Stomach smooth muscle (tissue), 2 donors: ENCODE measurements at regions not wholly inside any gene's neighbourhood (a gene's known extent, or its start where the extent isn't known, plus 50 kb on each side); places are given as distances from the start of the nearest gene placed in this dataset.
"Not testable (repeated sequence)": the region's sequence is repeated elsewhere in the genome, so short reads cannot be mapped to it uniquely, and the experiment has no call there.

ENCODE experiments used
- H3K27ac ChIP-seq: one replicate; pipeline ENCODE4 v1.7.0; 2013; ENCODE audit warnings: mild to moderate bottlenecking, low read length, inconsistent platforms
- H3K27me3 ChIP-seq, 2 donors: one replicate each; pipeline ENCODE4 v1.7.0; 2013; ENCODE audit warnings: low read length in 2 of 2; ENCODE audit not compliant: insufficient read depth in 2 of 2, control insufficient read depth in 1 of 2
- H3K36me3 ChIP-seq, 2 donors: one replicate each; pipeline ENCODE4 v1.7.0; 2013; ENCODE audit warnings: low read length in 2 of 2; ENCODE audit not compliant: control insufficient read depth in 2 of 2, insufficient read depth in 2 of 2
- H3K4me1 ChIP-seq: one replicate; pipeline ENCODE4 v1.7.0; 2013; ENCODE audit warnings: low read length; ENCODE audit not compliant: control insufficient read depth, insufficient read depth
- H3K4me3 ChIP-seq, 2 donors: one replicate each; pipeline ENCODE4 v1.7.0; 2013; ENCODE audit warnings: low read length in 2 of 2
- H3K9ac ChIP-seq, 2 donors: one replicate each; pipeline ENCODE4 v1.7.0; 2013; ENCODE audit warnings: low read length in 2 of 2, mild to moderate bottlenecking in 1 of 2
- H3K9me3 ChIP-seq, 2 donors: one replicate each; pipeline ENCODE4 v1.7.0; 2013; ENCODE audit warnings: low read length in 2 of 2; ENCODE audit not compliant: control insufficient read depth in 2 of 2
- donor health status: healthy.
- donor health status: Pancreatic carcinoma.

GRCh38 chr18:1627494-1627893 is 722.8 kb downstream of the ADCYAP1 start:
- Histone ChIP-seq H3K4me1 (no peaks in the 10 kb centered on the region), H3K9me3 (no peaks in the 10 kb centered on the region), H3K36me3 (no peaks in the 10 kb centered on the region), H3K4me3 (no peak overlapping the region), H3K27me3 (no peaks in the 10 kb centered on the region), H3K9ac (no peak overlapping the region), H3K27ac (no peak overlapping the region)

DNA sequence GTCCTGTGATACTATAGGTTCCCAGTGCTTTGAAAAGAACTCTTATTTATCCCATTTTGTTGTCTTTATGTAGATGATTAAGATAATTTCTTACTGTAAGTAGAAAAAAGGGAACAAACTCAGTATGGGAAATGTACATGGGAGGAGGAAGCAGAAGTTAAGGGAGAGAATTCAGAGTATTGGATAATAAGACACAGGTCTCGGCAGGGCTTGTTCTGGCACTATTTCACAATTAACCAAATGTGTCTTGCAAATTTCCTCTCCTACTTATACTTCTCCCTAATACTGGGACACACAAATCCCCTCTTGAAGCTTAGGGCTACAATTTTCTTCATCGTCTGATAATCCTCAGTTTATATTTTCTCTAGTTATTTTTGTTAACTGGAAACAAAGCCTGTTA is 744.0 kb downstream of the ADCYAP1 start:
- Histone ChIP-seq H3K9ac (no peak overlapping the region), H3K27ac (no peak overlapping the region), H3K9me3 (no peaks in the 10 kb centered on the region)

DNA sequence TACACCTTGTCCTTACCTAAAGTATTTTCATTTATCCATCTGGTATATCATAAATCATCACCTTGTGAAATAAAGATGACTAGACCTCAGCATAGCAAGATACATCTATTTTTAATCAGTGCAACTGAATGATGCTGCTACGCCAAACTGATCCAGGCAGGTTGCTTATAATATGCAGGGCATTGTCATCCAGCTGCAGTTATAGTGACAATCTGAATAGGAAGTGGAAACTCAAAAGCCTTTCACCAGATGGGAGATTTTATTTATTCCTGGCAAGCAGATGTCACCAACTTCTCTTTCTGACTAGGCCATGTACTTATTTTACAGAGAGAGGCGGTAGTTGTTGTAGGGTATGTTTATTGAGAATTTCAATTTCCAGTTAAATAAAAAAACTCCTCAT is 747.3 kb downstream of the ADCYAP1 start:
- Histone ChIP-seq H3K27ac (no peak overlapping the region), H3K27me3 (no peaks in the 10 kb centered on the region), H3K4me1 (no peaks in the 10 kb centered on the region), H3K4me3 (no peak overlapping the region), H3K9me3 (no peaks in the 10 kb centered on the region), H3K36me3 (no peaks in the 10 kb centered on the region), H3K9ac (no peak overlapping the region)

More for the DNA sequence above, 744.0 kb downstream of the ADCYAP1 start:
- Histone ChIP-seq H3K4me1 (no peaks in the 10 kb centered on the region), H3K36me3 (no peaks in the 10 kb centered on the region), H3K27me3 (no peaks in the 10 kb centered on the region), H3K4me3 (no peak overlapping the region)

DNA sequence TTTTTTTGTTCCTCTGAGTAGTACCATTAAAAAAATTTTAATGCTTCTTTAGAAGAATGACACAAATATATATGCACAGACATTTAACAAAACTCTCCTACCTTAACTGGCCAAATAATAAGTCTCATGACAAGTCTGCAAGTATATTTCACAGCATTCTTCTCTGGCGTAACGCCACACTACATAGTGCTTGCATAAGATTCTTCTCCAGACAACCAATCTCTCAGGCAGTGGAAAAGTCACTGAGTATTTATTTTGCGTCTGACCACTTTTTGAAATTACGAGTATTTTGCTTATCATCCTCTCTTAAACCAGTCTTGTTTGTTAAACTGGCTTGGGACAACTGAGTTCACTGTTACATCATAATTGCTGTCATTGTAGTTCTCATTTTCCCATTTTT is 749.2 kb downstream of the ADCYAP1 start:
- H3K36me3 ChIP-seq, result no peaks in the 10 kb centered on the region
- no peaks in the 10 kb centered on the region for H3K4me1 ChIP-seq
- no peaks in the 10 kb centered on the region for H3K27me3 ChIP-seq
- H3K4me3 ChIP-seq, result no peak overlapping the region
- H3K9ac ChIP-seq, result no peak overlapping the region
- no peak overlapping the region for H3K27ac ChIP-seq
- H3K9me3 ChIP-seq, result no peaks in the 10 kb centered on the region

DNA sequence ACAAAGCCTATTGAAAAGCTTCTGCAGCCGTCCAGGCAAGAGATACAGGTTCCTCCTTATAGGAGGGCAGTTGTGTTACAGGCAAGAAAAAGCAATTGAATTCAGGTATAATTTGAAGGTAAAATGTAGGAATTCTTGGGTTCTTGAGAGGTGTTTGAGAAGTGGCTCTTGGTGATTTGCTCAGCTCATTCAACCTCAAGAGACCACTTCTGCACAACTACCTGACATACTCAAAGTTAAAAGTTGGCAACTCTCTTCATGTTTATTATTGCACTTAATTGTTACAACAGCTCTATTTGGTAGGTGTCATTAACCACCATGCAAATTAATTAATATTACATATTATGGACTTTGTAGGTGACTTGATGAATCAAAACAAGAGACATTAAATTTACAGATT is 753.2 kb downstream of the ADCYAP1 start:
- Histone ChIP-seq H3K27me3 (no peaks in the 10 kb centered on the region), H3K4me1 (no peaks in the 10 kb centered on the region), H3K4me3 (no peak overlapping the region), H3K36me3 (no peaks in the 10 kb centered on the region), H3K9ac (no peak overlapping the region), H3K9me3 (no peaks in the 10 kb centered on the region), H3K27ac (no peak overlapping the region)

- Histone ChIP-seq H3K9ac (no peak overlapping the region), H3K27ac (no peak overlapping the region), H3K4me3 (no peak overlapping the region), H3K4me1 (no peaks in the 10 kb centered on the region), H3K27me3 (no peaks in the 10 kb centered on the region), H3K36me3 (no peaks in the 10 kb centered on the region), H3K9me3 (no peaks in the 10 kb centered on the region)
Measured at GRCh38 chr18:1658908-1659566, 754.4 kb downstream of the ADCYAP1 start.

GRCh38 chr18:1663879-1664705 is 759.4 kb downstream of the ADCYAP1 start:
- H3K9me3 ChIP-seq, result no peaks in the 10 kb centered on the region
- H3K27me3 ChIP-seq, result no peaks in the 10 kb centered on the region
- no peaks in the 10 kb centered on the region for H3K36me3 ChIP-seq
- no peaks in the 10 kb centered on the region for H3K4me1 ChIP-seq
- no peak overlapping the region for H3K4me3 ChIP-seq
- no peak overlapping the region for H3K27ac ChIP-seq
- H3K9ac ChIP-seq, result no peak overlapping the region

GRCh38 chr18:1665079-1665478 is 760.4 kb downstream of the ADCYAP1 start:
- no peaks in the 10 kb centered on the region for H3K4me1 ChIP-seq
- H3K27ac ChIP-seq, result no peak overlapping the region
- no peak overlapping the region for H3K9ac ChIP-seq
- H3K27me3 ChIP-seq, result no peaks in the 10 kb centered on the region
- H3K9me3 ChIP-seq, result no peaks in the 10 kb centered on the region
- H3K36me3 ChIP-seq, result no peaks in the 10 kb centered on the region
- no peak overlapping the region for H3K4me3 ChIP-seq

- Histone ChIP-seq H3K36me3 (no peaks in the 10 kb centered on the region), H3K27me3 (no peaks in the 10 kb centered on the region), H3K9ac (no peak overlapping the region), H3K4me1 (no peaks in the 10 kb centered on the region), H3K9me3 (peaks cover 0 to 6% of the 10 kb centered on the region in 2 donors), H3K4me3 (no peak overlapping the region), H3K27ac (no peak overlapping the region)
Measured at GRCh38 chr18:1668279-1668678, 763.6 kb downstream of the ADCYAP1 start.

DNA sequence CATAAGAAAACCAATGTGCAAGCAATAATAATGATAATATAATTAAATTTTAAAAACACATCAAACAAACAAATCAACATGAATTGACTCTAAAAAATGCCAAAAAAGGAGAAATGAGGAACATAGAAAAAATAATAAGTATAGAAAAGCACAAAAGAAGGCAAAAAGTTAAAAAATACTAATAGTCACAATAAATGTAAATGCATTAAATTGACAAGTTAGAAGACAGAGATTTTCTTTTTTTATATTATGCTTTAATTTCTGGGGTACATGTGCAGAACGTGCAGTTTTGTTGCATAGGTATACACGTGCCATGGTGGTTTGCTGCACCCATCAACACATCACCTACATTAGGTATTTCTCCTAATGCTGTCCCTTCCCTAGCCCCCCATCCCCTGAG is 767.0 kb downstream of the ADCYAP1 start:
- H3K9me3 ChIP-seq, H3K4me3 ChIP-seq, H3K27ac ChIP-seq, H3K4me1 ChIP-seq, H3K36me3 ChIP-seq, H3K9ac ChIP-seq, H3K27me3 ChIP-seq: not testable (repeated sequence)

- H3K27me3 ChIP-seq, result no peaks in the 10 kb centered on the region
- no peaks in the 10 kb centered on the region for H3K4me1 ChIP-seq
- no peak overlapping the region for H3K4me3 ChIP-seq
- no peaks in the 10 kb centered on the region for H3K36me3 ChIP-seq
- H3K9me3 ChIP-seq, result peaks cover 0 to 6% of the 10 kb centered on the region in 2 donors
- no peak overlapping the region for H3K9ac ChIP-seq
- no peak overlapping the region for H3K27ac ChIP-seq
Measured at GRCh38 chr18:1676387-1676786, 771.7 kb downstream of the ADCYAP1 start.
